CD4-positive, alpha-beta T cell treated with Interleukin-17A for 4 hours (primary cell): ENCODE measurements at regions not wholly inside any gene's neighbourhood (a gene's known extent, or its start where the extent isn't known, plus 50 kb on each side); places are given as distances from the start of the nearest gene placed in this dataset.

Source experiments
- DNase-seq: peaks from one replicate; pipeline ENCODE4 v3.0.0-alpha.2; 2020; ENCODE audit warnings: mixed read lengths

DNA sequence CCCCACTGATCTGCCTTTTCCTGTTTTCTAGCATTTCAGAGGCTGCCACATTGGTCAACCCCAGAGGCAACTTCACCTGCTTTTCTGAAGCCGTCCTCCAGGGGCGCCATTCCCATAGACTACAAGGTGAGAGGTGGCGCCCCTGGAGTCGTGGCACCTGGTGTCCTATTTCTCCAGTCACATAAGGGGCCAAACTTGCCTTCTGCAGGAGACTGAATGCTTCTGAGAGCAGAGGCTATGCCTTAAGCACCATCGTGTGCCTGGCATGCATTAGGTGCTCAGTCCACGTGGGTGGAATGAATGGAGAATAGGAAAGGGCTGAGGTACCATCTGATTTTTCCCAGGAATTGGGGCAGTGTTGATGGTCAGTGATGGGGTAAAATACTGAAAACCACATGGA, 164.8 kb downstream of the HAPSTR1 start:
- DNase-seq, result no peak

DNA sequence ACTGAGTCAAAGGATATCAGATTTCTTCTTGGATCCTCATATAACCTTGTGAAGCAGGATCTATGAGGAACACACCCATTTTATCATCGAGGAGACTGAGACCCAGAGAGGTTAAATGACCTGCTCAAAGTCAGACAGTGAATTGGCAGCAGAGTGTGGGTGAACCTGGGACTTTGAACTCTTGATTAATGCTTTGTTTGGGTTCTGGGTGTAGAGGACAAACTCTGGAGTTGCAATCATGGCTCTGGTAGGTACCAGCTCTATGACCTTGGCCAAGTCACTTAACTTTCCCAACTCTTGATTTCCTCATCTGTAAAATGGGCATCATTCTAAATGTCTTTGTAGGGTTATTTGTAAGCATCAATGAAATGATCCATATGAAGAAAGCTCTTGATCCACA, 166.4 kb downstream of the HAPSTR1 start:
- DNase-seq, result no peak

DNA sequence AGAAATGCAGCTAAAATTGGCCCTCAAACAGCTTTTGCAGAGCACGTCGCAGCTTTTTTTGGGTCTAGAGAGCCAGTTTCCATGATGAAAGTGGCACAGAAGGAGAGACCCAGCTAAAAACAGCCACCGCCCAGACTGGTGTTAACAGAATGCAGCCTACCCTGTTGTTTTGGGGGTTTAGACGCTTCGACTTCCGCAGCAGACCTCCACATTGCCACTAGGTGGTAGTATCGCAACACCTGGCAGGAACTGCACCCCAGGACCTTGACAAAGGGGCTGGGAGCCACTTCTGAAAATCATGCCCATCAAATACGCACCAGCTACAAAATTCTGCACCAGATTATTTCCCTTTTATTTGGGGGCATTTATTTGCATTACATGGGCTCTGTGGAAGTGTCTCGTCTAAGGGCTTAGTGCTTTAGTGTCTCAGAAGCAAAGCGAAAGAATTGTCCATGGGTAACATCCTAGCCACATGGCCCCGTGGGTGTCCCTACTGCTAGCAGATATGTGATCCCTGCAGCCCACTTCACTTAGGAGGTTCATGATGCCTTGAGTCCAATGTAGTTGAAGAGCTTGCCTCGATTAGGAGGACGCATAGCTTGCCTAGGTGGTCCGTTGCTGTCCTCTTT, 167.1 kb downstream of the HAPSTR1 start:
- no peak for DNase-seq

DNA sequence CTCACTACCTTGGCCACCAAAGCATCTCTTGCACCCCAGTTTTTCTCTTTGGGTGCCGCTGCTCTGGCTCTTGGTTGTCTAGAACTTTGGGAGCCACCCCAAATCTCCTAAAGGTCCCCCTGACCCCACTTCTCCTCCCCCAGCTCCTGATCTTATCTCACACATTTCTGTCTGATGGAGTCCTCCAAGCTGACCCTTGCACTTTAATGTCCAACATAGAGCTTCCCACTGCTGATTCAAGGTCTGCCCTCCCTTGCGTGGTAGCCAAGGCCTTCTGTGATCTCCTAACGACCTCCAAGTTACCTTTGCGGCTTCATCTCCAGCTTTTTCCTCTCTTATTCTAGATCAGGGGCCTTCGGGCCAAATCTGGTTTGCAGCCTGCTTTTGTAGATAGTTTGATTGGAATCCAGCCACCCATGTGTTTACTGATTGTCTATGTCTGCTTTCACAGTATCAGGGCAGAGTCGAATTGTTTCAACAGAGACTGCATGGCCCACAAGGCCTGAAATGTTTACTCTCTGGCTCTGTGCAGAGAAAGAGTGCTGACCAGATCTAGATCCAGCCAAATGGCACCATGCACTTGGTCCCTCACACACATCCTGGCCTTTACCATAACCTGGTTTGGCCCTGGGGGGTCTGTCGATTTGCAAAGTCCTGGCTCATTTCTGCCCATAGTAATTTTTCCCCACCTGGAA, 168.6 kb downstream of the HAPSTR1 start:
- DNase-seq, result no peak

DNA sequence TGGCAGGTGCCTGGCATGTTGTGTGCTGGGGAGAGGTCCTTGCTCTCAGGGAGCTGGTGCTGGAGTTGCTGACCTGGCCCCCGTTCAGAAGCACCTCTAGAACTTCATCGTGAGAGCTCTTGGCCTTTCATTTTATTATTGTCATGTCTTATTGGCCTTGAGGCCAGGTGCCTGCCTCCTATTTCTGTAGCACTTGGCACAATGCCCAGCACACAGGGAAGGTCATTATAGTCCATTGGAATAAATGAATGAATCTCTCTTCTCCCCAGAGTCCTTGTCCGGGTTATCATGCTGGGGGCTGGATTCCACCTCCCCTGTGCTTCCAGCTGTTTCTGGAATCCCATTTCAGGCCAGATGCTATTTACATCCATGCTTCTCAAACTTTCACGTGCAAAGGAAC, 169.2 kb downstream of the HAPSTR1 start:
- DNase-seq, result no peak

DNA sequence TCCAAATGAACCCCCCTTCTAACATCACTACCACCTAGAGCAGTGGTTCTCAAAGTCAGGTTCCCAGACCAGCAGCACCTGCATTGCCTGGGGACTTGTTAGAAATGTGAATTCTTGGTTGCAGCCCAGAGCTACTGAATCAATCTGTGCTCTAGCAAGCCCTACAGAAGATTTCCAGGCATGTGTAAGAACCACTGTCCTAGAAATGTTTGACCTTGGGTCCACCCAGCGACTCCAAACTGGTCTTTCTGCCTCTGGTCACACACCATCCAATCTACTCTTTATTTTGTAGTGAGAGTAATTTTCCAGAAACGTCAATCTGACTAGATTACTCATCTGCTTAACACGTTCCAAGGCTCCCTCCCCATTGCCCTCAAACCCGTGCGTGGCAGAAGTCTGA, 169.9 kb downstream of the HAPSTR1 start:
- DNase-seq, result no peak

DNA sequence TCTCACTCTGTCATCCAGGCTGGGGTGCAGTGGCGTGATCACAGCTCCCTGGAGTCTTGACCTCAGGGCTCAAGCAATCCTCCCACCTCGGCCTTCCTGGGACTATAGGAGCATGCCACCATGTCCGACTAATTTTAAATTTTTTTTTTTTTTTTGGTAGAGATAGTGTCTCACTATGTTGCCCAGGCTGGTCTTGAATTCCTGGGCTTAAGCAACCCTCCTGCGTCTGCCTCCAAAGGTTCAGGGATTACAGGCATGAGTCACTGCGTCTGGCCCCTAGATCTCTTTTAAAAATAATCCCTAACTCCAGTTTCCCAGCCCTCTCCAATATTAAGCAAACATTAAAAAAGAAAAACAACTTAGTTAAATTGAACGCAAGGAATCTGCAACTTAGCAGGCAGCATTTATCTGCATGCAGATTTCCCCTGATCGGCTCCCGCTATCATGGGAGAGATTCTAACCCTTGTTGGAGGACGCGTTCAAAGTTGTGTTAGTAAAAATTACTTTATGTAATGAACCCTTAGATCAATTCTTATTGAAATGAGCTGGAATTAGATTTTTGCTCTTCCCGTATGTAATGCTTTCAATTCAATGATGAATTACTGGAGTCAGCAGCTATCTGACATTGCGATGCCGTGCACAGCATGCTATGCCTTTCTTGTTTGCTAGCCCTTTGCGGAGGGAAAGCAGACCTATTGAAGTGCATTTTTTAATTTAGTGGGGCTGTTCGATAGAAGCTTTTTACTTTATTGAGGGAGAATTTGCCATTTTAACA, 171.7 kb downstream of the HAPSTR1 start:
- DNase-seq, result no peak

DNA sequence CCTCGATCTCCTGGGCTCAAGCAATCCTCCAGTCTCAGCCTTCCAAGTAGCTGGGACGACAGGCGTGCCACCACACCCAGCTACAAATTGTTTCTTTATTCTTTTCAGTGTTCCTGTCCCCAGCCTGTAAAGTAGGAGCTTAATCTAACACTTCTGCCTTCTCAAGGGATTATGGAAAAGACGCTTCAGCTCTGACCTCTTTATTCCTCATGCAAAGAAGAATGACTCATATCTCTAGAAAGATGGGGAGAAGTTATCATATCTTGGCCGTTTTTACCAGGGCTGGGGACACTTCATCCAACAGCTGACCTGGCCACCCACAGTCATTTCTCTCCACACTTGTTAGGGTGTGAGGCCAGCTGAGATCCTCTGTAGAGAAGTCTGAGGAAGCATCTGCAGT, 172.6 kb downstream of the HAPSTR1 start:
- DNase-seq, result no peak

DNA sequence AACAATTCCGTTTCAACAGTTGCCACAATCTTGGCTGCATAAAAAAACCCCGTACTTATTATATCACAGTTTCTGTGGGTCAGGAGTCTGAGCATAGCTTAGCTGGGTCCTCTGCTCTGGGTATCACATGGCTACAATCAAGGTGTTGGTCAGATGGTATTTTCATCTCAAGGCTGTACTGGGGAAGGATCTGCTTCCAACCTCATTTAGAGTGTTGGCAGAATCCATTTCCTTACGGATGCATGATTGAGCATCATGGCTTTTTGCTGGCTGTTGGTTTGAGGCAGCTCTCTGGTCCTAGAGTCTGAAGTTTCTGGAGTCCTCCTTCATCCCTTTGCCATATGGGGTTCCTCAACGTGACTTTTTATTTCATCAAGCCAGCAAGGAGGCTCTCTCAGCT, 177.0 kb downstream of the HAPSTR1 start:
- no peak for DNase-seq

DNA sequence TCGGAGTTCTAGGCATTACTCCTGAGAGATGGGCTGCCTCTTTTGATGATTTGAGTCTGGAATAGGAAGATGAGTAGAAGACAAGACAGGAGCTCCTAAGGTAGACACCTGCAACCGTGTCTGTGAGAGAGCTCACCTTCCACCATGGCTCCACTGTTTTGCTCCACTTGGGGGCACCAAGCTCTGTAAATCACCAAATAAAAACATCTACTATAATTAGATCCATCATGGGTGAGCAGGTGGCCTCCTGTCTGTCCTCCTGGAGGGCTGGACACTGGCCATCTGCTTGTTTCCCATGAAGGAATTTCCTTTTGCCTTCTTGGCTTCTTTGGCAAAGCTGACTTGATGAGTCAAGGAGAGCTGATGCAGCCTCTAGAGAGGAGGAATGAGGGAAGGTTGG, 179.0 kb downstream of the HAPSTR1 start:
- DNase-seq, result no peak

DNA sequence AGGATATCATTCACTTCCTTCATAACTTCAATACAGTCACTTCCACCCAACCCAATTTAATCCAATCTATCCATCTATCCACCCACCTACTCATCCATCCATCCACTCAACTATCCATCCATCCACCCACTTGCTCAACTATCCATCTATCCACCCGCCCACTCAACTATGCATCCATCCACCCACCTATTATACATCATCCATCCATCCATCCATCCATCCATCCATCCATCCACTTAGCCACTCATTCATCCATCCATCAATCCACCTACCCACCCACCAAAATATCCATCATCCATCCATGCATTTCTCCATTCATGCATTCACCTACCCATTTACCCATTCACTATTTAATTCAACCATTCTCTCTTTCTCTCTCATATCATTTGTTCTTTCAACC, 179.5 kb downstream of the HAPSTR1 start:
- DNase-seq, result no peak

DNA sequence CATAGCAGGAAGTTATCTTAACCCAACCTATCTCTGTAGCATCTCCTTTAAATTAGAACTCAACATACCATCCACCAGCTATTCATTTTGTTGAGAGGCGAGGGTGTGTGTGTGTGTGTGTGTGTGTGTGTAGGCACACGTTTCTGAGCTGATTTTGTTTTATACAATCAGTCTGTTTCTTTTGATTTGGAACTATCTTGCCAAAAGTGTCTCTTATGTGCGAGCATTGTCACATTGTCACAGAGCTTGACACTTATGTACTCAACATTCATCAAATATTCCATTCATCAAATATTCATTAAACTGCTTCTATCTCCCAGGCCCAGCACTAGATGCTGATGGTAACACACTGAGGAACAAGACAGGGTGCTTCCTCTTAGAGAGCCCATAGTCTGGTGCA, 180.4 kb downstream of the HAPSTR1 start:
- DNase-seq, result no peak

DNA sequence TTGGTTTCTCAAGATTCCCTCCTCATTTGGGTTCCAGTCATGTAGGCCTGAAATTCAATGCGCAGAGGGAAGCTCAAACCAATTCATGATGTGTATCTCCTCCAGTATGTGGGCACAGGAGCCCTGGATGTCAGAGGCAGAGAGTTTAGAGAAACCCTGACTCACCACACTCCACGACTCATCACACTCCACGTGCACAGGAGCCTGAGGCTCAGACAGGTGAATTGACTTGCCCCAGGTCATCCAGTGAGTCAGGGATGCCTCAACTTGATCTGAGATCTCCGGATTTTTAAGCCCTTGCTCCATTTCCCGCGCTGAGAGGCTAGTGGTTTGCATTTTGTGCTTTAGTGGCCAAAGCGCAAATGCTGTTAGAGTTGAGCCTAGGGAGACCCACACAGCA, 183.9 kb downstream of the HAPSTR1 start:
- DNase-seq, result no peak

DNA sequence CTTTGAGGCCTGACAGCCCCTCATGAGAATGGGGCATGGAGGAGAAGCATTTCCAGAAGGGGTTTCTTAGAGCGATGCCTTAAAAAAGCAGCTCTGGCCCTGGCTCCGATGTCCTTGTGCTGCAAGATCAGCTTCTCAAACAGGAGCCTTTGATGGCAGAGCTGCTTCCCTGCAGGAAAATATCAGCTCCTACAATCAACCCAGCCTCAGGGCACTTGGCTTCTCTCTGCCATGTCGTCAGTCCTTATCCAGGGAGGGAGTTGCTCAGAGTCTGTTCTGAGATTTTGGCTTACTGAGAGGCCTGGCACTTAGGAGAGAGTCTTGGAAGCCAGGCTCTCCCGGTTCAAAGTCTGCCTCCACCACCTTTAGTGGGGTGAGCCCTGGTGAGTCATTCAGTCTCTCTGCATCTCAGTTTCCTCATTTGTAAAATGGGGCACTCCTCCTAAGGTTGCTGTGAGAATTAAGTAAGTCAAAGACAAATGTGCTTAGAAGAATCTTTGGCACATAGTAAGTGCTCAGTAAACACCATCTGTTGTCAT, 184.4 kb downstream of the HAPSTR1 start:
- DNase-seq, result no peak

DNA sequence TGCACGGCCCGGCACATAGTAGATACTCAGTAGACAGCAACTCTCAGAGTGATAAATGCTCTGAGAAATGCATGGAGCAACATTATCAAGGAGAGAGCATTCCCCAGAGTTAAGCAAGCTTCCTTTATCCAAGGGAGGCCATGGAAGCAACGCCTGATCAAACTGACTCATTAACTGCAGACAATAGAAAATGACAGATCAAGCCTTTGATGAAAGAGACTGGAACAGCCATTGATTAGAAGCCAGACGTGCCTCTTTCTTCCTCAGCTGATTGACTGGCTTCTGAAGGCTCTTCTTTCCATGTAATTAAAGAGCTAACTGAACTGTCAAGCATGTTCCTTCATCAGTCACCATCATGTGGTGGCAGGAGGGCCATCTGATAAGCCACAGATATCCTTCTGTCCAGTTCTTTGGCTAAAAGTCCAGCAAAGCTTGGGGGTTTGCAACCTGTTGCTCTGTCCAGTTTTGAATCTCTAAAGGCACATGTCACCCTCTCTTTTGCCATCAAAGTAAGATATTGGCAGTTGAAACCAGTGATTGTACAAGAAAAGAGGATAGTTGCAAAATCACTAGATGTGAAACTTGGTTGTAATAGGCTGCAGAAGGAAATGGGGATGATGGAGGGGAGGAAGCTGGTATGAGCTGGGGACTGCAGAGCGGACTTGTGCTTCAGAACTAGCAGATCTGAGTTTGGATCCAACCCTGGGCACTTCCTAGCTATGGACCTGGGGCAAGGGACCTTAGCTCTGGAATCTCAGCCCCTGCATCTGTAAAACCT, 188.0 kb downstream of the HAPSTR1 start:
- no peak for DNase-seq

DNA sequence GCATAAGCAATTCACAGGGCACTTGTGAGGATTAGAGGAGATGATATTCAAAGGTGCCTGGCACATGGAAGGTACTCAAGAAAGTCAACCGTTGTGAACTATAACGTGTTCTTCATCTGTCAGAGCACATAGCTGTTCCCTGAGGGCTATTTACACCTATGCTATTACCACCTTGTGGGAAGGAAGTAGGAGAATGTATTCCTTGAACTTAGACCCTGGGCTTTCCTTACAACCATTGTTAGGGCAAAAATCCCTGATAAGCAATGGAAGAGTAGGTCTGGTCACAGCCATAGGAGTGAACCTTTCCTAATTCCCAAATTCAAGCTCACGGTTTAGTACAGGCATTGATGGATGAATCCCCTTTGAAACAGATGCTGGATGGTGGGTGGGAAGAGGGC, 188.6 kb downstream of the HAPSTR1 start:
- no peak for DNase-seq

DNA sequence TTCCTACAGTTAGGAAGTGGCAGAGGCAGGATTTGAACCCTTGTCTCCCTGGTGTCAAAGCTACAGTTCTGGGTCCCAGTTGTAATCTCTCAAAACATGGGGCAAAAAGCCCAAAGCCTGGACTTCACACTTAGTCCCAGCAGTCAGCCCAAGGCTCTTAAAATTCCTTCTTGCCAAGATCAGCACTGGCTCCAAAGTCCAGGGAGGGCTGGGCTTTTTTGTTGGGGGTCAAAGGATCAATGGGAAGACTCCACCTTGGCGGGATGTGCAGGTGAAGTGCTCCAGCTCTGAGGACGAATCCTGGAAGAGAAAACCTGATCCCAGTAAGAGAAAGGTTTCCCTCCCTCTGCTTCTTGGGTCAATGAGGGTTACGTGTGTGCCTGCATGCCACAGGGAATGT, 195.5 kb downstream of the HAPSTR1 start:
- DNase-seq, result no peak

DNA sequence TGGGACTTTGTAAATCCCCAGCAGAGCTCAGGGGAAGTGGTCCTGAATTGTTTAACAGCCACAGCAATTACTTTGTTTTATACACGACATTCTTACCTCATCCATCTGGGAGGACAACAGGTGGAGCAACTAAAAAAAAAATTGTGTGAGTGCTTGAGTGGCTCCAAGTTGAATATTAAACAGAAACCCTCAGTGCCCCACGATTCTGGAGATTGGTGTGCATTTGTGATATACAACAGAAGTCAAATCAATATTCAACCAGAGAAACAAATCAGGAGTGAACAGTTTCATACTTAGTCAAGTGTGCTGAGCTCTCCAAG, 204.8 kb downstream of the HAPSTR1 start:
- no peak for DNase-seq

DNA sequence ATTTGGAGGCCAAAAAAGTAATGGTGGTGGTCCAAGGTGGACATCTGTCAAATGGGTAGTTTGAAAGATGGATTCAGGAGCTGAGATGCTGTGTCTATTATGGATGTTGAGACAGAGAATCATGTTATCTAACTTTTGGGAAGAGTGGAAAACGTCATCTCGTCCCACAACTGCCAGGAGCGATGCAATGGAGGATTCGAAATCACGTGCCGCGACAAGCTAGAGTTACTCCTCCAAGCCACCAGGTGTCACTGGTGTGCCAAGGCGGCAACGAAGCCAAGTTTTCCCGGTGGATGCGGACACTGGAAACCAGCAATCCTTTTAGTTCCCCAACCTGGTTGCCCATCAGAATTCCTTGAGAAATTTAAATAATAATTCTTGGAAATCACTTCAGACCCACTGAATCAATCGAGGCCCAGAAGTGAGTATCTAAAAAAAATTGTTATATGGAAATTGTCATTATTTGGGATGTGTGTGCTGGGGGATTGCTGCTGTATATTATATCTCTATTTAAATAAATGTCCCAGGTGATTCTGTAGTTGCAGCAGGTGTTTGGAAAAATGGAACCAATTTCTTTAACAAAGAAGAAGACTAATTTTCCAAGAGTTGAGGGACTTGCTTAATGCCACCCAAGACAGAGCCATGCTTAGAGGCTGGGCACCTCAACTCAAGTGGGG, 206.1 kb downstream of the HAPSTR1 start:
- no peak for DNase-seq

DNA sequence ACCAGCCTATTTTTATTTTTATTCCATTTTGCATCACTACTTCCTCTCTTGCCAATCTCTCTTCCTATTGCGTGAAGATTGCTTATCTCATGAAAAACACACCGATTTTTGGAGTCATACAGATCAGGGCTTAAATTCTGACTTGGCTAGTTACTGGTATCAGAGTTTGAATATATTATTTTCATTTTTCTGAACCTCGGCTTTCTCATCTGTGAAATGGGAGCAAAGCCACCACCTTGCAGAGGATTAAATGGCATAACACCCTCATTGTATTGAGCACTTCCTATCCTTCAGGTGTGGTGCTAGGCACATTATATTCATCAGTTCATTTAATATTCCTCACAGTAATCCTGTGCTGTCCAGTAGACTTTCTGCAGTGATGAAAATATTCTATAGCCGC, 208.8 kb downstream of the HAPSTR1 start:
- no peak for DNase-seq

DNA sequence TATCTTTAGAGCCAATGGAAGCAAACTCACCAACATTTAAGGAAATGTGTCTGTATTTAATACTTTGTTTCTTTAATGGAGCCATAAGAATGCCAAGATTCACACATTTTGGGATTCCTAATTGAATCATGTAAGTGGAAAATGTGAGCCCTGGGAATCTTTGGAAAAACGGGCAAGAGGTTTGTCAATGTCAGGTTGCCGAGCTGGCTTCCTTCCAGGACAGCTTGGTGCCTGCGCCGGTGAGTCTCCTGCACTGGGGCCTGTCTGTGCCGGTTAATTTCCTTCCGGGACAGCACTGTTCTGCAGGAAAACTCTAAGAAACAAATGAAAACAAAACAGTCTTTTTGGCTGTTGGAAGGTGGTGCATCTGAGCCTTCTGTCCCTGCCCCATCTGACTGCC, 210.6 kb downstream of the HAPSTR1 start:
- no peak for DNase-seq

DNA sequence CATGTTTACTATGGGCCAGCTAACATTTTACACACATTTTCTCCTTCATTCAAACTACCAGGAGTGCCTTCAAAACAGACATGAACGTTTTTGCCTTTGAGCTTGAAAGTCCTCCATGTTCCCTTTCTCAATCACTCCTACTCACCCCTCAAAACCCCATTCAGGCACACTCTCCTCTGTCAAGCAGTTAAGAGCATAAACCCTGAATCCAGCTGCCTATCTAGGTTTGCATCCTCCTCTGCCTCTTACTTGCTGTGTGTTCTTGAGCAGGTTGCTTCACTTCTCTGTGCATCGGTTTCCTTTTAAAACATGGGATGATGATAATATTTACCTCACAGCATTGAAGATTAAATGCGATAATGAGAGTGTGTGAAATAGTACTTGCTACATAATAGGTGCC, 215.3 kb downstream of the HAPSTR1 start:
- no peak for DNase-seq

DNA sequence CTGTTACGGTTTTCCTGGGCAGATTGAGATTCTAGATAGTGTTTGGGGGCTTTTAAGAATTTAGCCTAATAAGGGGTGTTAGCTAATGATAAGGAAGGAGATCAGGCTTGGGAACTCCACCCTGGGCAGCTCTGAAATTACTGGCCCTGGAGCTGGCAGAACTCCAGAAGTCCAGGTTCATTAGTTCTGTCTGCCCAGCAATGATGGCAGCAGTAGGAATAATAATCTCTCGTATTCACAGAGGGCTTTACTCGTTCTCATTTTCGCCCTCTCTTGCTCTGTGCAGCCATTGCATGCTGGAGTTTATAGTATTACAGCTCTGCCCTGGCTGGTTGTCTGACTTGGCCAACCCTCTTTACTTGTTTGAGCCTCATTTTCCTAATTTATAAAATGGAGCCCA, 216.0 kb downstream of the HAPSTR1 start:
- DNase-seq, result no peak
